ENCODE measurements at regions not wholly inside any gene's neighbourhood (a gene's known extent, or its start where the extent isn't known, plus 50 kb on each side); places are given as distances from the start of the nearest gene placed in this dataset.

DNA sequence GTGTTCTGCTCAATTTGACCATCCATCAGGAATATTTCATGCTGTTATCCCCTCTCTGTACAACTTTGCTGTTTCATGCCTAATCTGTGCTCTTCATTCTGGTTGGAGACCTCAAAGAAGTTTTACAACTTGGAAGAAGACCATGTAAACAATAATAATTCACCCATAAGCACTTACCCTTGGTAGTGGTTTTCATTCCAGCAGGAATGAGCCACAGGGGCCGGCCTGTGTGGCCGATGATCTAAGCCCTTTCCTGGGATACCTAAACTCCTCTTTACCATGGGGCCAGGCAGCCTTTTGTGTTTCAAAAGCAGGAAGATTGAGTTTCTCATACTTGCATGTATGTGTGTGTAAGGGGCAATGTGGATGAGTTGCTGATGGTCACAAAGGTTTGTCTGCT is 165.0 kb downstream of the FGF1 start:
- no peak for TF ChIP-seq EP300 (IDR thresholded peaks at IDR 0.05; ENCODE audit: borderline replicate concordance)
- no peak for TF ChIP-seq TEAD4 (IDR thresholded peaks at IDR 0.05)
- TF ChIP-seq, protein P1, sequence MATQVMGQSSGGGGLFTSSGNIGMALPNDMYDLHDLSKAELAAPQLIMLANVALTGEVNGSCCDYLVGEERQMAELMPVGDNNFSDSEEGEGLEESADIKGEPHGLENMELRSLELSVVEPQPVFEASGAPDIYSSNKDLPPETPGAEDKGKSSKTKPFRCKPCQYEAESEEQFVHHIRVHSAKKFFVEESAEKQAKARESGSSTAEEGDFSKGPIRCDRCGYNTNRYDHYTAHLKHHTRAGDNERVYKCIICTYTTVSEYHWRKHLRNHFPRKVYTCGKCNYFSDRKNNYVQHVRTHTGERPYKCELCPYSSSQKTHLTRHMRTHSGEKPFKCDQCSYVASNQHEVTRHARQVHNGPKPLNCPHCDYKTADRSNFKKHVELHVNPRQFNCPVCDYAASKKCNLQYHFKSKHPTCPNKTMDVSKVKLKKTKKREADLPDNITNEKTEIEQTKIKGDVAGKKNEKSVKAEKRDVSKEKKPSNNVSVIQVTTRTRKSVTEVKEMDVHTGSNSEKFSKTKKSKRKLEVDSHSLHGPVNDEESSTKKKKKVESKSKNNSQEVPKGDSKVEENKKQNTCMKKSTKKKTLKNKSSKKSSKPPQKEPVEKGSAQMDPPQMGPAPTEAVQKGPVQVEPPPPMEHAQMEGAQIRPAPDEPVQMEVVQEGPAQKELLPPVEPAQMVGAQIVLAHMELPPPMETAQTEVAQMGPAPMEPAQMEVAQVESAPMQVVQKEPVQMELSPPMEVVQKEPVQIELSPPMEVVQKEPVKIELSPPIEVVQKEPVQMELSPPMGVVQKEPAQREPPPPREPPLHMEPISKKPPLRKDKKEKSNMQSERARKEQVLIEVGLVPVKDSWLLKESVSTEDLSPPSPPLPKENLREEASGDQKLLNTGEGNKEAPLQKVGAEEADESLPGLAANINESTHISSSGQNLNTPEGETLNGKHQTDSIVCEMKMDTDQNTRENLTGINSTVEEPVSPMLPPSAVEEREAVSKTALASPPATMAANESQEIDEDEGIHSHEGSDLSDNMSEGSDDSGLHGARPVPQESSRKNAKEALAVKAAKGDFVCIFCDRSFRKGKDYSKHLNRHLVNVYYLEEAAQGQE (IDR thresholded peaks at IDR 0.05; ENCODE audit: low read depth) = no peak
- TF ChIP-seq, protein P2, sequence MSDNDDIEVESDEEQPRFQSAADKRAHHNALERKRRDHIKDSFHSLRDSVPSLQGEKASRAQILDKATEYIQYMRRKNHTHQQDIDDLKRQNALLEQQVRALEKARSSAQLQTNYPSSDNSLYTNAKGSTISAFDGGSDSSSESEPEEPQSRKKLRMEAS (IDR thresholded peaks at IDR 0.05) = no peak
- no peak for TF ChIP-seq CREB1 (IDR thresholded peaks at IDR 0.05; ENCODE audit: low read depth)
- no peak for TF ChIP-seq CEBPB (IDR thresholded peaks at IDR 0.05)
